CD14-positive monocyte (primary cell): ENCODE measurements at regions not wholly inside any gene's neighbourhood (a gene's known extent, or its start where the extent isn't known, plus 50 kb on each side); places are given as distances from the start of the nearest gene placed in this dataset.

Experiments used
- DNase-seq, 3 donors: peaks; one replicate each; pipeline ENCODE4 v3.0.0-alpha.2; 2011 to 2022
- H2AFZ ChIP-seq: 2 replicates; pipeline ENCODE4 v1.6.0; 2012; ENCODE audit warnings: mild to moderate bottlenecking, low read depth, low read length, inconsistent platforms; ENCODE audit not compliant: insufficient read depth, poor library complexity, severe bottlenecking
- H3K27ac ChIP-seq, 2 donors: 1 replicate in 1 of 2; 2 replicates in 1 of 2; pipeline ENCODE4 v1.5.1; 2012 to 2013; ENCODE audit warnings: low read length in 2 of 2, control low read depth in 1 of 2, inconsistent platforms in 1 of 2, low read depth in 1 of 2, mild to moderate bottlenecking in 1 of 2
- H3K27me3 ChIP-seq, 2 donors: one replicate each; pipeline versions ENCODE4 v1.6.0 to v1.6.1; 2011 to 2013; ENCODE audit warnings: low read length in 2 of 2; ENCODE audit not compliant: control insufficient read depth in 2 of 2, insufficient read depth in 2 of 2
- H3K36me3 ChIP-seq, 2 donors: replicated peaks in 1 of 2; 1 replicate in 1 of 2; 2 replicates in 1 of 2; pipeline versions ENCODE4 v1.5.1 to v1.6.1; 2012 to 2013; ENCODE audit warnings: low read length in 2 of 2, control low read depth in 1 of 2, inconsistent platforms in 1 of 2, mild to moderate bottlenecking in 1 of 2; ENCODE audit not compliant: insufficient read depth in 2 of 2, control insufficient read depth in 1 of 2
- H3K4me1 ChIP-seq, 2 donors: 1 replicate in 1 of 2; 2 replicates in 1 of 2; pipeline versions ENCODE4 v1.5.1 to v1.6.1; 2012 to 2013; ENCODE audit warnings: low read length in 2 of 2, control low read depth in 1 of 2, inconsistent platforms in 1 of 2, mild to moderate bottlenecking in 1 of 2, moderate library complexity in 1 of 2; ENCODE audit not compliant: insufficient read depth in 2 of 2, control insufficient read depth in 1 of 2
- H3K4me2 ChIP-seq: replicated peaks from 2 replicates; pipeline ENCODE3; 2012; ENCODE audit warnings: low read length, moderate library complexity, mild to moderate bottlenecking; ENCODE audit not compliant: poor library complexity, severe bottlenecking; ENCODE audit errors: extremely low read depth
- H3K4me3 ChIP-seq, 3 experiments: fragments of 200-600 bp in 1 of 3; sonication (generic) in 1 of 3; replicated peaks in 1 of 3; 1 replicate in 2 of 3; 2 replicates in 1 of 3; pipeline ENCODE4 v1.5.1; 2011 to 2013; ENCODE audit warnings: low read length in 3 of 3, mild to moderate bottlenecking in 3 of 3, control low read depth in 2 of 3, low read depth in 2 of 3, inconsistent platforms in 1 of 3, moderate library complexity in 1 of 3
- H3K79me2 ChIP-seq: 2 replicates; pipeline ENCODE4 v1.6.0; 2012; ENCODE audit warnings: mild to moderate bottlenecking, control low read depth, inconsistent platforms, low read length, moderate library complexity; ENCODE audit not compliant: insufficient read depth
- H3K9ac ChIP-seq: 2 replicates; pipeline ENCODE4 v1.6.0; 2017; ENCODE audit warnings: low read length, mild to moderate bottlenecking; ENCODE audit not compliant: insufficient read depth, poor library complexity, severe bottlenecking
- H3K9me3 ChIP-seq, 2 donors: replicated peaks in 1 of 2; 1 replicate in 1 of 2; 2 replicates in 1 of 2; pipeline versions ENCODE4 v1.5.1 to v1.6.1; 2012 to 2013; ENCODE audit warnings: low read length in 2 of 2, control low read depth in 1 of 2; ENCODE audit not compliant: control insufficient read depth in 1 of 2, insufficient read depth in 1 of 2
- H4K20me1 ChIP-seq: 2 replicates; pipeline ENCODE4 v1.6.0; 2012; ENCODE audit warnings: mild to moderate bottlenecking, low read length, control low read depth, moderate library complexity; ENCODE audit not compliant: insufficient read depth
- H3K27ac Mint-ChIP-seq, 7 donors: one replicate each; pipeline ENCODE4 v1.8.0; 2020; ENCODE audit warnings: mild to moderate bottlenecking in 7 of 7, mixed read lengths in 7 of 7, moderate library complexity in 6 of 7, inconsistent platforms in 2 of 7
- H3K27me3 Mint-ChIP-seq, 3 donors: one replicate each; pipeline ENCODE4 v1.8.0; 2021 to 2022; ENCODE audit warnings: low read depth in 3 of 3, mild to moderate bottlenecking in 3 of 3, mixed read lengths in 3 of 3, moderate library complexity in 3 of 3, inconsistent platforms in 1 of 3
- H3K36me3 Mint-ChIP-seq, 2 donors: one replicate each; pipeline ENCODE4 v1.8.0; 2020; ENCODE audit warnings: mixed read lengths in 2 of 2, inconsistent platforms in 1 of 2, mild to moderate bottlenecking in 1 of 2
- H3K4me1 Mint-ChIP-seq: one replicate; pipeline ENCODE4 v1.8.0; 2020; ENCODE audit warnings: mild to moderate bottlenecking, mixed read lengths
- H3K4me3 Mint-ChIP-seq, 2 donors: one replicate each; pipeline ENCODE4 v1.8.0; 2020; ENCODE audit warnings: mild to moderate bottlenecking in 2 of 2, mixed read lengths in 2 of 2, moderate library complexity in 1 of 2
- H3K9me3 Mint-ChIP-seq, 7 donors: one replicate each; pipeline ENCODE4 v1.8.0; 2020 to 2022; ENCODE audit warnings: mixed read lengths in 7 of 7, mild to moderate bottlenecking in 6 of 7, moderate library complexity in 6 of 7, inconsistent platforms in 2 of 7
- CTCF ChIP-seq: fragments of 200-600 bp; IDR thresholded peaks from one replicate; pipeline ENCODE4 v1.8.0; 2022; ENCODE audit warnings: antibody characterized with exemption, mild to moderate bottlenecking
- WGBS: methylation state at CpG from one replicate; pipeline ENCODE4 v1.1.5; 2013; ENCODE audit warnings: missing lambda C conversion rate; ENCODE audit not compliant: insufficient coverage; 5-methylcytosine and 5-hydroxymethylcytosine counted together
- intact Hi-C, 2 donors: fragments of 100-400 bp; cut with micrococcal nuclease; formaldehyde crosslinking; loops; one replicate each; pipeline versions ENCODE4 v1.15.0 to v1.15.1; 2023

- no peak for DNase-seq
- H3K4me2 ChIP-seq = no peak overlapping the region
- H3K9me3 Mint-ChIP-seq = peaks cover 0 to 4% (median 0%) of the 10 kb centered on the region in 7 donors
- no peaks in the 10 kb centered on the region for H3K36me3 ChIP-seq
- peaks cover 0 to 6% (median 0%) of the 10 kb centered on the region in 3 donors for H3K27me3 Mint-ChIP-seq
- no peaks in the 10 kb centered on the region for H3K4me1 Mint-ChIP-seq
- H3K79me2 ChIP-seq = no peaks in the 10 kb centered on the region
- peaks cover 0 to 3% of the 10 kb centered on the region in 2 donors for H3K27me3 ChIP-seq
- H3K9ac ChIP-seq = no peak overlapping the region
- no peak overlapping the region for H3K4me3 Mint-ChIP-seq
- no peaks in the 10 kb centered on the region for H4K20me1 ChIP-seq
- no peak for TF ChIP-seq CTCF
- no peak overlapping the region for H3K4me3 ChIP-seq
- H3K9me3 ChIP-seq = no peaks in the 10 kb centered on the region
- intact Hi-C loops = no loop called here
- H3K4me1 ChIP-seq = no peaks in the 10 kb centered on the region
- no peaks in the 10 kb centered on the region for H3K36me3 Mint-ChIP-seq
- no peak overlapping the region for H3K27ac Mint-ChIP-seq
- H3K27ac ChIP-seq = no peak overlapping the region
- WGBS = no CpG with 5 or more reads among the region's 2 CpGs
- H2AFZ ChIP-seq = no peak overlapping the region
Observed at GRCh38 chrX:109301177-109301576, 180.7 kb downstream of the GUCY2F start.

GRCh38 chrX:109300415-109300814 is 181.5 kb downstream of the GUCY2F start:
- H3K27ac Mint-ChIP-seq = no peak overlapping the region
- no CpG with 5 or more reads among the region's 1 CpG for WGBS
- H3K27me3 Mint-ChIP-seq = peaks cover 0 to 6% (median 2%) of the 10 kb centered on the region in 3 donors
- intact Hi-C loops = no loop called here
- H3K4me3 Mint-ChIP-seq = no peak overlapping the region
- no peak for DNase-seq
- peaks cover 0 to 4% (median 0%) of the 10 kb centered on the region in 7 donors for H3K9me3 Mint-ChIP-seq
- H3K36me3 Mint-ChIP-seq = no peaks in the 10 kb centered on the region
- Histone ChIP-seq H3K27ac (no peak overlapping the region), H3K36me3 (no peaks in the 10 kb centered on the region), H3K79me2 (no peaks in the 10 kb centered on the region), H2AFZ (no peak overlapping the region), H3K27me3 (peaks cover 0 to 5% of the 10 kb centered on the region in 2 donors), H3K9me3 (no peaks in the 10 kb centered on the region), H3K4me3 (no peak overlapping the region), H3K4me2 (no peak overlapping the region), H3K9ac (no peak overlapping the region), H3K4me1 (no peaks in the 10 kb centered on the region), H4K20me1 (no peaks in the 10 kb centered on the region)
- no peaks in the 10 kb centered on the region for H3K4me1 Mint-ChIP-seq
- no peak for TF ChIP-seq CTCF
